NCI-H345 (cell line): ENCODE measurements at regions not wholly inside any gene's neighbourhood (a gene's known extent, or its start where the extent isn't known, plus 50 kb on each side); places are given as distances from the start of the nearest gene placed in this dataset.

Source experiments
- DNase-seq: peaks from one replicate; lab custom pipeline; 2025; lab: John Stamatoyannopoulos, UW

GRCh38 chr6:14731611-14732010 lies 514.3 kb upstream of the JARID2 start:
- DNase-seq: no peak

- DNase-seq: no peak
Observed at GRCh38 chr6:14732226-14732843, 513.5 kb upstream of the JARID2 start.

- no peak for DNase-seq
Observed at GRCh38 chr6:14732844-14733757, 512.8 kb upstream of the JARID2 start.

GRCh38 chr6:14734052-14734415 lies 511.8 kb upstream of the JARID2 start:
- DNase-seq: no peak

- DNase-seq: no peak
Observed at GRCh38 chr6:14734416-14735340, 511.2 kb upstream of the JARID2 start.

GRCh38 chr6:14735956-14736486 lies 509.8 kb upstream of the JARID2 start:
- no peak for DNase-seq

- no peak for DNase-seq
Observed at GRCh38 chr6:14736554-14736953, 509.3 kb upstream of the JARID2 start.

GRCh38 chr6:14738497-14738896 lies 507.4 kb upstream of the JARID2 start:
- no peak for DNase-seq

- no peak for DNase-seq
Observed at GRCh38 chr6:14738933-14739332, 506.9 kb upstream of the JARID2 start.

- DNase-seq: no peak
Observed at GRCh38 chr6:14739827-14740226, 506.0 kb upstream of the JARID2 start.

- DNase-seq: no peak
Observed at GRCh38 chr6:14742171-14742570, 503.7 kb upstream of the JARID2 start.

GRCh38 chr6:14742680-14743079 lies 503.2 kb upstream of the JARID2 start:
- no peak for DNase-seq

GRCh38 chr6:14743144-14743473 lies 502.8 kb upstream of the JARID2 start:
- no peak for DNase-seq

GRCh38 chr6:14743474-14744211 lies 502.2 kb upstream of the JARID2 start:
- no peak for DNase-seq

GRCh38 chr6:14744212-14744556 lies 501.7 kb upstream of the JARID2 start:
- no peak for DNase-seq

- DNase-seq: no peak
Observed at GRCh38 chr6:14746139-14746837, 499.6 kb upstream of the JARID2 start.

- no peak for DNase-seq
Observed at GRCh38 chr6:14747881-14748520, 497.9 kb upstream of the JARID2 start.

- no peak for DNase-seq
Observed at GRCh38 chr6:14748679-14749078, 497.2 kb upstream of the JARID2 start.

GRCh38 chr6:14750059-14750661 lies 495.7 kb upstream of the JARID2 start:
- no peak for DNase-seq

GRCh38 chr6:14751645-14752175 lies 494.2 kb upstream of the JARID2 start:
- no peak for DNase-seq
